Testis (tissue), 2 donors: ENCODE measurements at regions not wholly inside any gene's neighbourhood (a gene's known extent, or its start where the extent isn't known, plus 50 kb on each side); places are given as distances from the start of the nearest gene placed in this dataset.

Experiments used
- CTCF ChIP-seq, 3 experiments: fragments of 450-650 bp in 2 of 3; fragments of 200-600 bp in 1 of 3; sonication (generic) in 1 of 3; IDR thresholded peaks; one replicate each; pipeline ENCODE4 v1.5.1; 2016 to 2019; ENCODE audit warnings: antibody characterized with exemption in 3 of 3, mild to moderate bottlenecking in 2 of 3, moderate library complexity in 1 of 3
- POLR2A ChIP-seq: fragments of 450-650 bp; IDR thresholded peaks from one replicate; pipeline ENCODE4 v1.6.1; 2017; ENCODE audit warnings: antibody characterized with exemption, mild to moderate bottlenecking, moderate library complexity

DNA sequence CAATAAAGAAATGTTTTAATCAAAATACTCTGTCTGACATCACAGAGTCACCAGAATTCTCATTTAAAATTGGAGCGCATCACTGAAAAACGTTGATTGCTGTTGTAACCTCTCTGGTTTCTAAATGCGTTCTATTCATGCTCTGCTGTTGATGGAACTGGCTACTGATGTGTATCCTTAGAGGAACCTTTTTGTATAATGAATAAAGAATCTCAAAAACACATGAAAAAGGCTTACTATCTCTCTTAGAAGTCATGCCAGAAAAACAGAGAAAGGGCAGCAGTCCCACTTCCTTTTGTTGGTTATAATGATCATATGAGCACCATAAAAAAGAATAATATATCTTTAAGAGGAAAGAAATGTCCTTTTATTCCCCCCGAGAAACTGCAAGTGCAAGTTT, 615.5 kb downstream of the TLE1 start:
- TF ChIP-seq POLR2A (no peak), CTCF (IDR thresholded peaks at IDR 0.05) (no peak)
